Endothelial cell of umbilical vein (primary cell): ENCODE measurements at regions not wholly inside any gene's neighbourhood (a gene's known extent, or its start where the extent isn't known, plus 50 kb on each side); places are given as distances from the start of the nearest gene placed in this dataset.

ENCODE experiments used
- BruUV-seq: library from RNA; stranded (reverse); fragments of 400-500 nt; replicated peaks from 2 replicates; lab custom pipeline; 2021; lab: Mats Ljungman, UMichigan
- CTCF ChIA-PET: fragments of 300-600, 350-600 bp; sonication (Branson Sonifier 250); formaldehyde crosslinking; loops from one replicate; lab custom pipeline; 2021; ENCODE audit warnings: antibody characterized with exemption, inconsistent platforms; lab: Charles Lee
- POLR2A ChIA-PET: fragments of 300-600, 350-600 bp; sonication (Branson Sonifier 250); formaldehyde crosslinking; loops from one replicate; lab custom pipeline; 2021; ENCODE audit warnings: antibody characterized with exemption, inconsistent platforms; lab: Charles Lee
- DNase-seq: peaks from one replicate; pipeline ENCODE4 v3.0.0-alpha.2; 2011; ENCODE audit warnings: low read depth, low spot score
- FAIRE-seq: peaks from 2 replicates; lab custom pipeline; 2011; peaks lifted over from hg19 to GRCh38; lab: Jason Lieb, UNC
- H2AFZ ChIP-seq: 2 replicates; pipeline ENCODE4 v1.6.0; 2012; ENCODE audit warnings: low read depth, low read length, control low read depth, inconsistent platforms
- H3K27ac ChIP-seq: 2 replicates; pipeline ENCODE4 v1.5.1; 2011; ENCODE audit warnings: low read depth, mild to moderate bottlenecking, control low read depth, low read length, moderate library complexity; ENCODE audit not compliant: insufficient read depth
- H3K27me3 ChIP-seq, 2 experiments: 2 replicates each; pipeline versions ENCODE4 v1.6.0 to v1.6.1; 2011; ENCODE audit warnings: low read length in 2 of 2, mixed read lengths in 1 of 2; ENCODE audit not compliant: control insufficient read depth in 2 of 2, insufficient read depth in 2 of 2
- H3K36me3 ChIP-seq, 2 experiments: 2 replicates in 1 of 2; 3 replicates in 1 of 2; pipeline ENCODE4 v1.5.1; 2011; ENCODE audit warnings: low read length in 2 of 2, mild to moderate bottlenecking in 1 of 2, moderate library complexity in 1 of 2; ENCODE audit not compliant: control insufficient read depth in 2 of 2, insufficient read depth in 2 of 2; ENCODE audit errors: extremely low read depth in 1 of 2
- H3K4me1 ChIP-seq: 3 replicates; pipeline ENCODE4 v1.5.1; 2011; ENCODE audit warnings: mild to moderate bottlenecking, low read length; ENCODE audit not compliant: control insufficient read depth, insufficient read depth; ENCODE audit errors: extremely low read depth
- H3K4me2 ChIP-seq: 2 replicates; pipeline ENCODE4 v1.6.1; 2011; ENCODE audit warnings: low read length, control low read depth, mixed read lengths; ENCODE audit not compliant: insufficient read depth
- H3K4me3 ChIP-seq, 3 experiments: fragments of 200-600 bp in 1 of 3; sonication (generic), shearing (Covaris generic) in 1 of 3; replicated peaks in 1 of 3; 2 replicates each; pipeline ENCODE4 v1.5.1; 2011 to 2016; ENCODE audit warnings: control low read depth in 3 of 3, low read length in 3 of 3, mild to moderate bottlenecking in 2 of 3, inconsistent platforms in 1 of 3, low read depth in 1 of 3, moderate library complexity in 1 of 3; ENCODE audit not compliant: insufficient read depth in 1 of 3
- H3K79me2 ChIP-seq: 2 replicates; pipeline ENCODE4 v1.6.0; 2012; ENCODE audit warnings: low read length, inconsistent platforms; ENCODE audit not compliant: control insufficient read depth, insufficient read depth
- H3K9ac ChIP-seq: replicated peaks from 2 replicates; pipeline ENCODE3; 2011; ENCODE audit warnings: low read length, control low read depth; ENCODE audit not compliant: insufficient read depth; ENCODE audit errors: extremely low read depth
- H3K9me1 ChIP-seq: replicated peaks from 3 replicates; pipeline ENCODE4 v1.6.0; 2011; ENCODE audit warnings: mild to moderate bottlenecking, low read length; ENCODE audit not compliant: control insufficient read depth, insufficient read depth; ENCODE audit errors: extremely low read depth
- H3K9me3 ChIP-seq: replicated peaks from 2 replicates; pipeline ENCODE4 v1.5.1; 2012; ENCODE audit warnings: low read length, inconsistent platforms; ENCODE audit not compliant: control insufficient read depth, insufficient read depth
- H4K20me1 ChIP-seq: replicated peaks from 2 replicates; pipeline ENCODE3; 2011; ENCODE audit warnings: mild to moderate bottlenecking, low read length; ENCODE audit not compliant: control insufficient read depth, insufficient read depth; ENCODE audit errors: extremely low read depth
- CTCF ChIP-seq, 2 donors: IDR thresholded peaks; 1 replicate in 1 of 2; 2 replicates in 1 of 2; pipeline ENCODE4 v1.5.1; 2011; ENCODE audit warnings: low read length in 2 of 2, mild to moderate bottlenecking in 2 of 2, moderate library complexity in 2 of 2, control low read depth in 1 of 2, inconsistent platforms in 1 of 2, low read depth in 1 of 2; ENCODE audit not compliant: insufficient read depth in 1 of 2; ENCODE audit errors: extremely low read depth in 1 of 2
- EZH2 ChIP-seq: IDR thresholded peaks from 2 replicates; pipeline ENCODE4 v1.6.1; 2012; ENCODE audit warnings: borderline replicate concordance, low read depth, mild to moderate bottlenecking, moderate library complexity, low read length, inconsistent platforms; ENCODE audit not compliant: severe bottlenecking
- FOS ChIP-seq: IDR thresholded peaks from 2 replicates; pipeline ENCODE4 v1.6.1; 2011; ENCODE audit warnings: mild to moderate bottlenecking, low read length, moderate library complexity, borderline replicate concordance; ENCODE audit not compliant: insufficient read depth
- GATA2 ChIP-seq: IDR thresholded peaks from 2 replicates; pipeline ENCODE4 v1.7.0; 2011; ENCODE audit warnings: low read depth, mild to moderate bottlenecking, moderate library complexity, mixed read lengths, low read length; ENCODE audit not compliant: insufficient read length, insufficient read depth
- JUN ChIP-seq: IDR thresholded peaks from 2 replicates; pipeline ENCODE4 v1.6.1; 2011; ENCODE audit warnings: borderline replicate concordance, low read depth; ENCODE audit not compliant: insufficient read length, insufficient read depth
- MAX ChIP-seq: IDR thresholded peaks from 2 replicates; pipeline ENCODE4 v1.6.1; 2011; ENCODE audit not compliant: insufficient read depth, insufficient read length
- MYC ChIP-seq: IDR thresholded peaks from one replicate; pipeline ENCODE4 v1.6.1; 2011; ENCODE audit warnings: mild to moderate bottlenecking, low read depth, low read length
- POLR2A ChIP-seq: IDR thresholded peaks from 2 replicates; pipeline ENCODE4 v1.6.1; 2012; ENCODE audit warnings: low read depth, mild to moderate bottlenecking, control low read depth, low read length
- POLR2AphosphoS5 ChIP-seq: IDR thresholded peaks from 2 replicates; pipeline ENCODE4 v1.6.1; 2012; ENCODE audit warnings: low read depth, mild to moderate bottlenecking, control low read depth, low read length, moderate library complexity; ENCODE audit not compliant: insufficient read depth
- dilution Hi-C: fragments of 300-500 bp; cut with MboI; formaldehyde crosslinking; loops from one replicate; pipeline ENCODE4 v1.15.0; 2019; ENCODE audit warnings: low sequenced_read_pairs; ENCODE audit not compliant: extremely low pct_ligation_motif_present
- intact Hi-C: fragments of 100-400 bp; cut with micrococcal nuclease; formaldehyde crosslinking; loops from one replicate; pipeline ENCODE4 v1.10.0; 2022

GRCh38 chr10:25699631-25700030, 234.4 kb upstream of the MYO3A start:
- CTCF ChIA-PET, result no interaction called here
- POLR2A ChIA-PET, result no interaction called here
- Histone ChIP-seq H3K79me2 (no peaks in the 10 kb centered on the region), H3K9me3 (no peaks in the 10 kb centered on the region), H2AFZ (no peak overlapping the region), H3K9ac (no peak overlapping the region), H3K27me3 (no peaks in the 10 kb centered on the region), H4K20me1 (no peaks in the 10 kb centered on the region), H3K27ac (no peak overlapping the region), H3K36me3 (no peaks in the 10 kb centered on the region), H3K4me2 (no peak overlapping the region), H3K4me1 (no peaks in the 10 kb centered on the region), H3K4me3 (no peak overlapping the region), H3K9me1 (no peaks in the 10 kb centered on the region)
- no peak for DNase-seq
- BruUV-seq, result no TSS peak
- no peak for TF ChIP-seq POLR2A
- TF ChIP-seq MAX, result no peak
- no peak for TF ChIP-seq JUN
- TF ChIP-seq CTCF (IDR thresholded peaks at IDR 0.05; ENCODE audit: extremely low read depth in 1 of 2, insufficient read depth in 1 of 2, low read depth in 1 of 2, low read length in 2 of 2), result no peak
- TF ChIP-seq POLR2AphosphoS5, result no peak
- TF ChIP-seq MYC, result no peak
- TF ChIP-seq GATA2, result no peak
- TF ChIP-seq EZH2, result no peak
- no peak for TF ChIP-seq FOS
- dilution Hi-C loops, result no loop called here
- intact Hi-C loops, result no loop called here
- FAIRE-seq, result no peak
